GM18858 (cell line): ENCODE measurements at regions not wholly inside any gene's neighbourhood (a gene's known extent, or its start where the extent isn't known, plus 50 kb on each side); places are given as distances from the start of the nearest gene placed in this dataset.

Experiments
- ATAC-seq: cut with Tn5 transposase; IDR thresholded peaks from one replicate; pipeline ENCODE4 v1.9.1; 2021; ENCODE audit not compliant: unreplicated experiment

DNA sequence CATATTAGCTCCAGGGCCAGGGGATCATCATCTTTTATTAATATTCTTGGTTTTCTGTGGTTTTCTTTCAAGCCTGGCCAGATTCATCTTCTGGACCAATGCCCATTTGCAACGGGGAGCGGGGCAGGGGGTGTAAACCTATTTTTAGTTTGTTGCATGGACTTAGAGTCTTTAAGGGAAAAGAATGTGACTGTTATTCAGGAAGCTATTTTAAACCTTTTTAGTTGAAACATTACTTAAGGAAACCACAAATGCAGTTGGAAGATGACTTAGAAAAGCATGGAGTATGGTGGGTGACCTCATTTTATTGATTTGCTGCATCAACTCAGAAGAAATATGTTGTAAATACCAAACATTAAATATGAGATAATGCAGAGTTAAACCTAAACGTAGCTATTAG, 368.4 kb upstream of the E2F7 start:
- ATAC-seq: no peak

DNA sequence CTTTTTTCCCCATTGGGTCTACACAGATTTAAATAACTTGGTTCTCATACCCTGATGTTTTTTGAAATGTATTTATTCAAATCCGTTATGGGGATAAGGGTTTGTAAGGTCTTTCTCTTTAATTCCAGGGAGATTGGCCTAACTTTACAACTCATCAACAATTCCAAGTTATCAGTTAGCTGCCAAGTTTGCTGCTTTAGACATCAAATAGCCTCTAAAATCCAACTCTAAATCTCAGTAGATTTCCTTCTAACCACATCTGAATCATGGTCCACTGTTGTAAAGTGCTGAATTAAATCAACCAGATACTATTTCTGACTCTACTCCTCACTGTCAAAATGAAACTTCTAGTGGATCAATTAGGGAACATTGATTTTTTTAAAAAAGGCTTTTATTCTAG, 364.1 kb upstream of the E2F7 start:
- ATAC-seq: no peak

DNA sequence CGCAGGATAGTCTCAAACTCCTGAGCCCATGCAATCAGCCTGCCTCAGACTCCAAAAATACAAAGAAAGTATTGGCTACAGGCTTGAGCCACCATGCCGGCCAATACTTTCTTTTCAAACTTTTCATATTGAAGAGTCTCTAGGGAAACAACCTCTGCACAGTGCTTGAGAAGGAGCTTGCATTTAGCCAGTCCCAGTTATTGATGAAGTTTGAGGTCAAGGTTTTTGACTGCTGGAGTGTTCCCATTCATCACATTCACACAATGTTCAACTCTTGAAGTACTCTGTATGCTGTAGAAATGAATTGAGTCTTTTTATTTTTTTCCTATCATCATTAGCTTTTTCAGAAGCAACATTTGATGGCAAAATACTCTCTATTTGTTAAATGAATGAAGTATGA, 355.8 kb upstream of the E2F7 start:
- ATAC-seq: no peak

DNA sequence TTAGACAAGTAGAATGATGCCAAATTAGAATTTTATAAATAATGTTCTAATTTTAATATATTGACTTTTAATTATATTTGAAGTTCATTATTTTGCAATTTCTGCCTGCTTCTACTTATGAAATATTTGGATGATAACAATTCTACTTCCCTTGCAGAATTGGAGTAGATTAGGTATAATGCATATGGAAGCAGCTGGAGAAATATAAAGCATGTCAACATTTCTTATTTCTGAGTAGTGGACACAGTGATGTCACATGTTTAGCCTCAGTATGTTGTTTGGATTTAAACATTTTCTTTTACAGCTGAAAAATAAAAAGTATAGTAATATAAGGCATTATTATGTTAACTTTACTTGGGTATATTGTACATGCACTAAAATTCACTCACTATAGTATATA, 344.2 kb upstream of the E2F7 start:
- no peak for ATAC-seq

DNA sequence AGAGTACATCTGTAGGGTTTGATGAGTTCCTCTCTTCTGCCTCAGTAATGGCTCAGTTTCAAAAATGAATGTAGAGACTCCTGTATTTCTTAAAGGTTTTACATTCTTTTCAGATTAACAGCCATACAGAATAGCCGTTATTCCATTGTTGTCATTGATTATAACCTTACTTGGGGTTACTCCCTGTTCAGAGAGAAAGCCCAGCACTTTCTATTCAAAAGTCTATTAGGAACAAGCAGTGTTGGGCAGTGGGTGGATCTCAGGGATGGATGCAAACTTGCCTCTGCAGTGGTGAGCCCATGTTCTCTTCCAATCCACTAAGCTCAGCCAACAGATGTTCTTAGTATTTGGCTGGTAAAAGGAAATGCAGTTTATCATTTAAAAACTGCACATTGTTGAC, 342.6 kb upstream of the E2F7 start:
- ATAC-seq: no peak

DNA sequence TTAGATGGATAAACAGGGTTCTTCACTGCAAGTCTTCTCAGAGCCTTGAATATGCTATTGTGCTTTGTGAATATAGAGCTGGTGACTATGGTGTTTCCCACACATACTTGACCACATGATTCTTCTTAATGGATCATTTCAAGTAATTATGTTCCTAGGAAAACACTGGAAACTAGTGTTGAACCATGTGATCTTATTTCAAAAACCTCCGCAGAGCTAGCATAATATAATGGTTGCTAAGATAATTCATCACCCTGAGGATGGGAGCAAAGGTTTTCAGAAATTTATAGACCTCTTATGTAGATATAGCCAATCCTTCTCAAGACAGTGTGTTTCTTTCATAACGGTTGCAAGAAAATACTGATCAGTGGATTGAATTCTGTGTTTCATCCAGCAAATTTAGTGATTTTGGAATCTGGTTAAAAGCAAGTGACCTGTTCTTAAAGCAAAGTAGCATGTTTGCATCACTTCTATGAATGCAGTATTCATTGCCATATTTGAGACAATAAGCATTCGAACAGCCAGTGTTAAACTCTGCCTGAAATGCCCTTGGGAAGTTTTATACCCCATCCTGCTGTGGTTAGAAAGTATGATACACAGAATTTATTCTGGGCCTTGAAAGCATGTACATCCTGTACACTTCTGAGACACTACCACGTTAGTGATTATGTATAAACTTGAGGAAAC, 341.0 kb upstream of the E2F7 start:
- ATAC-seq: no peak

DNA sequence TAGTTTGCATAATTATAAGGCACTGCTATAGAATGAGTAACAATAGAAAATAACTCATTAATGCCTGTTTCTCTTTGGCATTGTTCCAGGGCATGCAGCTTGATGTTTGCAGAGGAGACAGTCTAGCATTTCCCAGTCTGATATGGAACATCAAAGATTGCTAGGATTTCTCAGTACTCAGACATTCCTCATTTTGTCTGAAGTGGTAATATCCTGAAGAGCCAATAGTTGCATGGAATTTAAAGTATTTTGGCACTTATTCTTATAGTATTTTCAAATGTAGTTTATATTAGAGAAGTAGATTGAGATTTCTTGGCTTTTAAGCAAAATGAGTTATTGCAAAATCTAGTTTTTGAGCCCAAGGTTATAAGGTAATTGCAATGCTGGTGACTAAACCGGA, 337.3 kb upstream of the E2F7 start:
- no peak for ATAC-seq

DNA sequence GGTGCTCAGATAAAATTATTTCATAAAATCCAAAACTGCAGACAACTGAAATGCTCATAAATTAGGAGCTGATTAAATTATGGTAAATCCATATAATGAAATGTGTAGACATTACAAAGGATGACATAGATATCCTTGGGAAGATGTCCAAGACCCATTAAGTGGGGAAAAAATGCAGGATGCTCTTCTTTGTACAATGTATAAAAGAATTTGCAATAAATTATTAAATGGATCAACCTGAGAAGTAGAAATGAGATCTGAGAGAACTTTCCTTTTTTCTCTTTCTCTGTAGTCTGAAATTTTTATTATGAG, 336.4 kb upstream of the E2F7 start:
- no peak for ATAC-seq

DNA sequence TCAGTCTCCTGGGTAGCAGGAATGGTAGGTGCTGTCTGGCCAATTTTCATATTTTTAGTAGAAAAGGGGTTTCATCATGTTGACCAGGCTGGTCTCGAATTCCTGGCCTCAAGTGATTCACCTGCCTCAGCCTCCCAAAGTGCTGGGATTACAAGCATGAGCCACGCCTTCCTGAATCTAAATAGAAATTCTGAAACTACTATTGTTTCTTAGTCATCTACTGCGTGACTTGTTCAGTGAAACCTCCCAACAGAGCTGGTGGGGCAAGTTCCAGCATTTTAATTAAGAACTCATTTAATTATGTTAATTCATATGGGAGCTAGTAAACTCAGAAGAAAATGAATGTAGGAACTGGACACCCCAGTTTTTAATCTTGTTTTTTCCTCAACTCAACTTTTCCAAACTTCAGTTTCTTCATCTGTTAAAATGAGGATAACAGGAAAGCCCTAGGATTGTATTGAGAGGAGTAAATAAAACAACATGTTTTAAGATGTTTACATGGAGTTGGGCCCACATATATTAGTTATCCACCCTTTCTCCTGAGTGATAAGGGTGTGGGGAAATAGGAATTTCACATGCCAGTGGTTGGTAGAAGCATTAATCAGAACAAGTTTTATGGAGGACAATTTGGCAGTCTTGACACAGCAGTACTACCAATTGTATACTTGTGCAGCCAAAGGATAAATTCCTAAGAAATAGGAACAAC, 335.8 kb upstream of the E2F7 start:
- ATAC-seq: no peak

DNA sequence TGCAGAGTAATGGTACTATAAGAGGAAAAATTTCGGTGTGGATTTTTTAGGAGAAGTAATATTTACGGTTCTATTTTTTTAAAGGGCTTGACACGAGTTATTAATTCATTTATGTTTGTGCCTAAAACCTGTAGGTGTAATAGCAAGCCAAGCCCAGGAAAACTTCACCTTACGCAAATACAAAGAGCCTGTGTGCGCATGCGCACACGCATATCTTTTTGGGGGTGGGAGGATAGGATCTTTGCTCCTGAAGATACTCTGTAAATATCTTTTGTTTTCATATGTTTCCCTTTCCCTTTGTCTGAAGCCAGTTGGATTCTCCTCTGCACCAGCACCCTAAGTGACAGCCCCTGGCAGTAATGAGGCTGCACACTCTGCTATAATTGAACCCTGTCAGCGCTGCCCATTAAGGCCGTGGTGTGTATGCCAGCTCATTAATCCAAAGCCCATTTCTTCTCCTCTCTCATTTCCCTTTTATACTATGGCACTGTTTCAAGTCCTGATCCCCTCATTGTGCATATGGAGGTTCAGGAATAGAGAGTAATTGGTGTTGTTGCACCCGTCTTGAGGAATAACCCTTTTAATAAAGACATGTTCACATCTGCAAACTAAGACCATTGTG, 327.2 kb upstream of the E2F7 start:
- ATAC-seq: no peak

DNA sequence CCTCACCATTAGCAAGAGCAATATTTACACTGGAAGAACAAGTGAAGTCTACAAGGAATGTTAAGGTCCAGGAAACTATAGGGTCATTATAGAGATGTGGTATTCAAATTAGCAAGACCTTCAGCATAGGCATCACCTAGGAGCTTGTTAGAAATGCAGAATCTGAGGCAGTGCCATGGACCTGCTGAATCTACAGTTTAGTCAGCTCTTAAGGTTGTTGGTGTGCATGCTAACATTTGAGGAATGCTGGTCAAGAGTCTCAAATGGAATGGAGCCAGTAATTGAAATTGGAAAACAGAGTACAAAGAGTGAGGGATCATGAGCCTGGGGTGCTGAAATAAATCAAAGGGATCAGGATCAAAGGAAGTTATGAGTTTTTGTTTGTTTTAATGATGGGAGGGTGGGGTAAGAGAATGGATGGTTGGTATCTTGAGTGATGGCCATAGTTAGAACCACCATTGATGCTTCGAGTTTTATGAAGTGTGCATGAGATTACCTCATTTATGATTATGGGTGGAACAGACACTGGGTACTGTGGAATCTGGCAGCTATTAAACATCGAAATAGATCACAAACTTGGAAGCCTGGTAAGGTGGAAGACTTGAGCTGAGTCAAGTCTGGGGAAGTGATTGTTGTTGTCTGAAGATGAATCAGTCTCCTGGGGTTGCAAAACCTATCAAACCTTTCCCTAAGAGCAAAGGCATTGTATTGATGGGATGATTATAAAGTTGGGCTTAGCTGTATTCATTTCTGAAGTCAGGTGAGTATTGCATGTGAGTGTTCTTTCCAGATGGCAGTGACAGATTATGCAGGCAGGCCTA, 323.3 kb upstream of the E2F7 start:
- ATAC-seq: no peak

DNA sequence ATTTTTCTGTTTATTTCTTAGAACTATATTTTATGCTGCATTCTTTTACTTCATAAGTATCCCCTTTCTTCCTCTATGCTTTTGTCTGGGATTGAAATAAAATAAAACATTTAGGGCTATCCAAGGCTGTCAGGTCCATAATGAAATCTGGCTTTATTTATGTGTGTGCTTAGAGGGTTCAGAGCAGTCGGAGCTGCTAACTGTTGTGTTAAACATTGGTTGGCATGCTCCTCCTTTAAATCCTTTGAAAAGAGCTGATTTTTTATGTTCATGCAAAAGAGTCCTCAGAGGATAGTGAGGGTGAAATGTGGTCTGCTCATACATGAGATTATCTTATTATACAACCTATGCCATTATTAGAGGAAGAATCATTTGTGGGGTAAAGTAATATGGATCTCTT, 322.3 kb upstream of the E2F7 start:
- no peak for ATAC-seq

DNA sequence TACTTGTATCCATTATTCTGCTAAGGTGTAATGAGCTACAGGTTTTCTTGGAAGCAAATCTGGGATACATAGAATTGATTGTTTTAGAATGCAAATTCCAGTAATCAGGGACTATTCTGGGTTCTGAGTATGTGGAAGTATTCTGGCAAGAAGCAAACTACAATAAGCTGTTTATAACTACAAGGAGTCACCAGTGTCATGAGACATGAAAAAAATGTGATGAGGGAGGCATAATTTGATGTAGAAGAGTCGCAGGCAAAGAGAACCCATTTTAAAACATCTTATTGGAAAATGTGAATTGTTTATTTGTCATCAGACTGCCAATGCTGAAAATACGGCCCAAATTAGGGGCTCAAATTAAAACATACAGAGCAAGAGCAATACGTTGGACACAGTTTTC, 321.8 kb upstream of the E2F7 start:
- ATAC-seq: no peak

DNA sequence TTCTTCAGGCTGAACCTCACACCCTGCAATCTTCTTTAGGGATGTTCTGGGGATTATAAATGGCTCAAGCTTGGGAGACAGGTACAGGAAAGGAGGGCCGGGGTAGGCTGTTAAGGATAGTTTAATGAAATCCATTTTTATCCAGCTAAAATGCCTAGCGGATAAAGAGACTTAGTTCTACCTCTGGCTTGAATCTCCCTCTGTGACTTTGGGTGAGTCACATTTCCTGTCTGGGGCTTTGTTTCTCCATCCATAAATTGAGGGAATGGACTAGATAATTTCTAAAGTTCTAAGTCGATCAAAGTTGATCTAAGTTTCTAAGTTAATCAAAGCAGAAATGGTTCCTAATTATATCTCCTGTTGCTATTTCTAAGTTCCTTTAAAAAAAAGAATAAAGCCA, 319.6 kb upstream of the E2F7 start:
- ATAC-seq: no peak

DNA sequence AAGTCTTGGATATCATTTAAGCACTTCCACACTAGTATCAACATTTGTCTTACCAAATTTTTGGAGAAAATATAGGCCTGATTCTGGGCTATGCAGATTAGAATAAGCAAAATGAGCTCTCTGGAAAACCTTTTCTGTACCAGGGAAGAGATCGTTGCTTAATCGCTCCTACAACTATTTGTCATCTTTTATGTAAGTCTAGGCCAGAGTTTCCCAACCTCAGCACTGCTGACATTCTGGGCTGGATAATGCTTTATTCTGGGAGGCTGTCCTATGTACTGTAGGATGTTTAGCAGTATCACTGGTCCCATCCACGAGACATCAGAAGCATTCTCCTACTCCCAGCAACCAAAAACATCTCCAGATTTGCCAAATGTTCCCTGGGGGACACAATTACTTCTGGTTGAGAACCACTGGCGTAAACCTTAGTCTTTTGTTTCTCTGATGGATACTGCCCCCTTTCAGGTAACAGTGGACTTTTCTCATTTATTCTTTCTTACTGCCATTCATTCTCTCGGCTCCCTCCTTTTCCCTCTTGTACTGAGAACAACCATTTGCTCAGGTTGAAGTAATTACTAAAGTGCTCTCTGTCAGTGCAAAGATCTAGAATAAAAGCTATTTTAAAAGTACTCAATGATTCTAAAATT, 316.9 kb upstream of the E2F7 start:
- ATAC-seq: no peak

DNA sequence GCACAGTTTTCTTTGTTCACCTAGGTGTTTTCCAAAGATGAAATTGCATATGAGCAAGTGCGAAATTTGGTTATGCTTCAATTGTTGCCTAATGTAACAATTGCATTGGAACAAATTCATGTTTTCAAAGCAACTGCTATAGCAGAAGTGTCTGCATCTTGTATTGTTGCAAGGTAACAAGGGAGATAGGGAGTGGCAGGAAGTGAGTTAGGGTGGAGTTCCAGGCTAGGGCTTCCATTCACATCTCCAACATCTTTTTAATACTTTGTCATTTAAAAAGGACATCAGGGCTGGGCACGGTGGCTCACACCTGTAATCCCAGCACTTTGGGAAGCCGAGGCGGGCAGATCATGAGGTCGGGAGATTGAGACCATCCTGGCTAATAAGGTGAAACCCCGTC, 312.3 kb upstream of the E2F7 start:
- no peak for ATAC-seq

DNA sequence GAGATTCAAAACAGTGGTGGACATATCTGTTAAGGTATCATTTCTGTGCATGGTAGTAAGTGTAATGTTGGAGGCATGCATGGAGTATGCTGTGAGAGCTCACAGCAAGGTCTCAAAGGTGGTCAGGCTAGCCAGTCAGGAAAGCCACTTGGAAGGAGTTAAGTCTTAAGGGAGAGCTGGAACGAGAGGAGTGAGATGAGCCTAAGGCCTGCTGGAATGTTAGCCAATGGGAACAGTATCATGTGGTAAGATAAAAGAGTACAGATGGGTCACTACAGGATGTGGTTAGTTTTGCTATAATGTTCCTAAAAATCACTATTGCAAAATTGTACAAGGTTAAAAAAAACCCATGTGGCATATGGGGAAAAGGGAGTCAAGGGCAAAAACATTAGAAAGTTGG, 311.7 kb upstream of the E2F7 start:
- no peak for ATAC-seq

DNA sequence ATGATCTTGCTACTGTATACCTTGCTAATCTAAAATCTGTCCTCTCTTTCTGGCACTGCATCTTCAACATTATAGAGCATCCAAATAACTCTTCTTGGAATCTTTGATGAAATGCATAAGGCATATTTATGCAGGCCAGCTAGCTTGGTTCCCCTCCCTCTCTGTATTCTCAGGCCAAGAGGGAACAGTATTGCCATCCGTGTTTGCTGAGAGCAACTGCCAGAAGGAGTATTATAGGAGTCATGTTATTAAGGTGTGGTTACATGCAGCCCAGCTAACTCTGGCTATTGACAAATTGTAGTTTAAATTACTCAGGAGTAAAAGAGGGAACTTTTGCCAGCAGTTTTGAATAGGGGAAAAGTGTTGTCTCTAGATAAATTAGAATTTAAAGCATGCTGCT, 309.3 kb upstream of the E2F7 start:
- ATAC-seq: no peak

DNA sequence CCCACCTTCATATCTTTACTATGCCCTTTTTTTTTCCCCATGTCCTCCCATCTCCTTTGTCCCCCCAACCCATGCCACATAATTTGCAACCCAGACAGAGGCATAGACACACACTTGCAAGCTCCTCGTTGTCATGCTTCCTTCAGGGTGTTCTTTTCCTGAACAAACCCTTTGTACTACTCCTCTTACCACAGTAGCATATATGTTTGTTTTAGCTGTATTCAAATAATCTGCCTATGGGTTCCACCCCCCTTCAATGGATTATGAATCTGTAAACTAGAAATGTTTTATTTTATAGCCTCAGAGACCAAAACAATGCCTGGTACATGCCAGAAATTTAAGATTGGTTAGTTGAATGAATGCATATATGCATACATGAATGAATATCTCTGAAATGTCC, 307.1 kb upstream of the E2F7 start:
- ATAC-seq: no peak

DNA sequence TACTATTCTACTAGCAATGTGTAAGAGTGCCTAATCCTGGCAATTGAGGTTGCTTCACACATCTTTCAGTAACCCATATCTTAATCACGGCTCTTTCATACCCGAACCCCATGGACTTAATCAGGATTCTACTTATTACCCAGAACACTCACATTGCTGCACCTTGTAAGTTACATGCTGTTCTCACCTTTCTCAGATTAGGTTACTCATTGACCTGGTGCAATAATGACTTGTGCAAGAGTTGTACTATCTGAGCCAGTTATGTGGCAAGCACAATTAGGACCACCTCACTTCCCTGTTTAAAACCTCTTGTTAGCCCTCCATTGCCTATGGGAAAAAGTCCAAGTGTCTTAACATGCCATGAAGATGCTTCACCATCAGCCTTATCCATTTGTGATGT, 306.7 kb upstream of the E2F7 start:
- ATAC-seq: no peak

DNA sequence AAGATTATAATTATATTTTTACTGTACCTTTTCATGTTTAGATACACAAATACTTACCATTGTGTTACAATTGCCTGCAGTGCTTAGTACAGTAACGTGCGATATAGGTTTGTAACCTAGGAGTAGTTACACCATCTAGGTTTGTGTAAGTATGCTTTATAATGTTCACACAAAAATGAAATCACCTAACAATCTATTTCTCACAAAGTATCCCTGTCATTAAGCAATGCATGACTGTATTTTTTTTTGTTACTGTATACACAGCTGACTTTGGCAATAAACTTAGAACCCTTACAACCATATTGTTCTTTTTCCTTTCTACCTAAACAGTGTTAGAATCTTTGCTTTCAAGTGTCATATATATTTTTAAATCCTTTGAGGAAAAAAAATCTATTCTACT, 303.0 kb upstream of the E2F7 start:
- no peak for ATAC-seq
